T-helper 17 cell (primary cell): ENCODE measurements at regions not wholly inside any gene's neighbourhood (a gene's known extent, or its start where the extent isn't known, plus 50 kb on each side); places are given as distances from the start of the nearest gene placed in this dataset.

Source experiments
- ATAC-seq: fragments of 150-1000 bp; cut with Tn5 transposase; 2 replicates; pipeline ENCODE4 v1.10.0; 2021; ENCODE audit warnings: mild to moderate bottlenecking, moderate library complexity
- DNase-seq, 3 donors: peaks; one replicate each; pipeline versions ENCODE4 v3.0.0 to v3.0.0-alpha.2; 2020 to 2021
- H3K9me3 ChIP-seq: one replicate; pipeline ENCODE4 v1.7.0; 2013; ENCODE audit warnings: low read length, mild to moderate bottlenecking; ENCODE audit not compliant: control insufficient read depth, poor library complexity, severe bottlenecking
- H3K27ac Mint-ChIP-seq: one replicate; pipeline ENCODE4 v1.8.0; 2022; ENCODE audit warnings: mild to moderate bottlenecking, moderate library complexity, mixed read lengths
- H3K27me3 Mint-ChIP-seq: one replicate; pipeline ENCODE4 v1.8.0; 2022; ENCODE audit warnings: mixed read lengths
- H3K36me3 Mint-ChIP-seq: one replicate; pipeline ENCODE4 v1.8.0; 2022; ENCODE audit warnings: low read depth, mixed read lengths
- H3K4me1 Mint-ChIP-seq: one replicate; pipeline ENCODE4 v1.8.0; 2022; ENCODE audit warnings: mild to moderate bottlenecking, mixed read lengths
- H3K4me3 Mint-ChIP-seq: one replicate; pipeline ENCODE4 v1.8.0; 2022; ENCODE audit warnings: mild to moderate bottlenecking, moderate library complexity, mixed read lengths

- DNase-seq: no peak
- Mint-ChIP-seq H3K27me3 (peaks cover 33% of the 10 kb centered on the region), H3K4me1 (peaks cover 2% of the 10 kb centered on the region), H3K4me3 (no peak overlapping the region), H3K36me3 (no peaks in the 10 kb centered on the region), H3K27ac (no peak overlapping the region)
- no peaks in the 10 kb centered on the region for H3K9me3 ChIP-seq
- ATAC-seq: no peak
Observed at GRCh38 chr1:38539931-38540330, 319.6 kb downstream of the RRAGC start.

- H3K27me3 Mint-ChIP-seq: peaks cover 33% of the 10 kb centered on the region
Observed at GRCh38 chr1:38538834-38539233, 320.7 kb downstream of the RRAGC start.

DNA sequence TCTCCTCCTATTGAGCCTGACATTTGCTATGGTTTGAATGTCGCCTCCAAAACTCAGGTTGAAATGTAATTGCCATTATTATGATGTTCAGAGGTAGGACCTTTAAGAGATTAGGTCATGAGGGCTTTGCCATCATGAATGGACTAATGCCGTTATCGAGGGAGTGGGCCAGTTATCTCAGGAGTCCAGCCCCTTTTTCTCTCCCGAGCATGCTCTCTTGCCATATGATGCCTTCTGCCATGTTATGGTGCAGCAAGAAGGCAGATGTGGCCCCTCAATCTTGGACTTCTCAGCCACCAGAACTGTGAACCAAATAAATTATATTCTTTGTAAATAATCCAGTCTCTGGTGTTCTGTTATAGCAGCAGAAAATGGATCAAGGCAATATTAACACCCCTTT is 323.5 kb downstream of the RRAGC start:
- H3K27ac Mint-ChIP-seq: no peak overlapping the region
- peaks cover 27% of the 10 kb centered on the region for H3K27me3 Mint-ChIP-seq
- H3K4me3 Mint-ChIP-seq: no peak overlapping the region
- ATAC-seq: no peak
- H3K9me3 ChIP-seq: no peaks in the 10 kb centered on the region
- no peak for DNase-seq
- H3K36me3 Mint-ChIP-seq: no peaks in the 10 kb centered on the region
- peaks cover 2% of the 10 kb centered on the region for H3K4me1 Mint-ChIP-seq

More at GRCh38 chr1:38538834-38539233, 320.7 kb downstream of the RRAGC start:
- Mint-ChIP-seq H3K36me3 (no peaks in the 10 kb centered on the region), H3K4me1 (peaks cover 2% of the 10 kb centered on the region), H3K27ac (no peak overlapping the region), H3K4me3 (peak overlapping the region; percentile 3)
- ATAC-seq (no peak), DNase-seq (no peak)
- H3K9me3 ChIP-seq: no peaks in the 10 kb centered on the region

- ATAC-seq (no peak), DNase-seq (no peak)
- no peak overlapping the region for H3K27ac Mint-ChIP-seq
- no peaks in the 10 kb centered on the region for H3K4me1 Mint-ChIP-seq
- peaks cover 13% of the 10 kb centered on the region for H3K27me3 Mint-ChIP-seq
- no peaks in the 10 kb centered on the region for H3K36me3 Mint-ChIP-seq
- no peaks in the 10 kb centered on the region for H3K9me3 ChIP-seq
- no peak overlapping the region for H3K4me3 Mint-ChIP-seq
Observed at GRCh38 chr1:38534473-38534823, 325.1 kb downstream of the RRAGC start.

DNA sequence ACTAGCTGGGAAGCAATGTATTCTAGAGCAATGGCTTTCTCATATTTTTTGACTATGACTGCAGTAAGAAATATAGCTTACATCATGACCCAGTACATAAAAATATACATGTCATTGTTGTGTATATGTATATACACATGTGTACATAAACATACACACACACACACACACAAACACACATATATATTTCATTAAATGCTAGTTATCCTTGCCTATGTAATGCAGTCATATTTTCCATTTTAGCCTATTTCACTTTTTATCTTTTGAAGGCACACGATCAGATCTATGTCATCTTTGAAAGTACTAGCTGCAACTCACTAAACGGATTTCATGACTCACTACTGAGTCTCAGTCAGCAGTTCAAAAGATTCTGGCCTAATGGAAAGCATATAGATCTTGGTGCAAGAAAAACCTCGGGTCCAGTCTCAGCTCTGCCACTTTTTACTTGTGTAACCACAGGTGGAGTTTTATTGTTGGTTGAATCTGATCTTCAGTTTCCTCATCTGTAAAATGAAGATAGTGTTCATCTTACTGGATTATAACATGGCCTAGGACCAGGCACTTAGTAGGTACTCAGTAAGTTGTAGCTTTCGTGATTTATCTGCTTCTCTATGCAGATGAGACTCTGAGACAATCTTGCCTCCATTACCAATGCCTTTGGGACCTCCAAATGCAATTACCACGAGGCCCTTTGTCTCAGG is 325.6 kb downstream of the RRAGC start:
- DNase-seq (no peak), ATAC-seq (no peak)
- Mint-ChIP-seq H3K4me3 (no peak overlapping the region), H3K36me3 (no peaks in the 10 kb centered on the region), H3K4me1 (no peaks in the 10 kb centered on the region), H3K27me3 (peaks cover 13% of the 10 kb centered on the region), H3K27ac (no peak overlapping the region)
- H3K9me3 ChIP-seq: no peaks in the 10 kb centered on the region

DNA sequence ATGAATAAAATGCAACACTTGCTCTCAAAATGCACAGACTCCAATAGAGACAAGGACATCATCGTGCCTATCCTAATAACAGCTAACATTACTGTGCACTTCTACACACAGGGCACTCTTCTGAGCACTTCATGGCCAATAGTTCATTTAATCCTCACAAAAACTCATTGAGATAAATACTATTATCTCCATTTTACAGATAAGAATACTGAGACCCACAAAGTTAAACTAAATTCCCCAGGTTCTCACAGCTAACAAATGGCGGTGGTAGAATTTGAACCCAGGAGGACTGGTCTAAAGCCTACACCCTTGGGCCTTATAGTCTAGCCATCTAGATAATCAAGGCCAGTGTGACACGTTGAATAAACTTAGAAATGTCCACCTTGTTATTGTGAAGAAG is 328.6 kb downstream of the RRAGC start:
- DNase-seq (no peak), ATAC-seq (no peak)
- H3K36me3 Mint-ChIP-seq: no peaks in the 10 kb centered on the region
- H3K9me3 ChIP-seq: no peaks in the 10 kb centered on the region
- H3K4me1 Mint-ChIP-seq: peaks cover 11% of the 10 kb centered on the region
- H3K27ac Mint-ChIP-seq: no peak overlapping the region
- no peak overlapping the region for H3K4me3 Mint-ChIP-seq
- H3K27me3 Mint-ChIP-seq: peaks cover 21% of the 10 kb centered on the region

DNA sequence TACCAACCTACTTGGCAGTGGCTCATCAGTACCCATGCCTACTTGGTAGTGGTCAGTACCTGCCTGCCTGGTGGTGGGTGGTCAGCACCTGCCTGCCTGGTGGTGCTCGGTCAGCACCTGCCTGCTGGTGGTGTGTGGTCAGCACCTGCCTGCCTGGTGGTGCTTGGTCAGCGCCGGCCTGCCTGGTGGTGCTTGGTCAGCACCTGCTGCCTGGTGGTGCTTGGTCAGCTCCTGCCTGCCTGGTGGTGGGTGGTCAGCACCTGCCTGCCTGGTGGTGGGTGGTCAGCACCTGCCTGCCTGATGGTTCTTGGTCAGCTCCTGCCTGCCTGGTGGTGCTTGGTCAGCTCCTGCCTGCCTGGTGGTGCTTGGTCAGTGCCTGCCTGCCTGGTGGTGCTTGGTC is 329.6 kb downstream of the RRAGC start:
- H3K27me3 Mint-ChIP-seq: peaks cover 28% of the 10 kb centered on the region
- peaks cover 11% of the 10 kb centered on the region for H3K4me1 Mint-ChIP-seq
- DNase-seq: no peak

GRCh38 chr1:38529391-38529790 is 330.2 kb downstream of the RRAGC start:
- Mint-ChIP-seq H3K36me3 (no peaks in the 10 kb centered on the region), H3K27me3 (peaks cover 28% of the 10 kb centered on the region), H3K27ac (no peak overlapping the region), H3K4me3 (no peak overlapping the region), H3K4me1 (peaks cover 11% of the 10 kb centered on the region)
- ATAC-seq: no peak
- no peaks in the 10 kb centered on the region for H3K9me3 ChIP-seq
- no peak for DNase-seq

More for the DNA sequence above, 329.6 kb downstream of the RRAGC start:
- H3K9me3 ChIP-seq: no peaks in the 10 kb centered on the region
- Mint-ChIP-seq H3K27ac (no peak overlapping the region), H3K36me3 (no peaks in the 10 kb centered on the region), H3K4me3 (no peak overlapping the region)
- no peak for ATAC-seq

DNA sequence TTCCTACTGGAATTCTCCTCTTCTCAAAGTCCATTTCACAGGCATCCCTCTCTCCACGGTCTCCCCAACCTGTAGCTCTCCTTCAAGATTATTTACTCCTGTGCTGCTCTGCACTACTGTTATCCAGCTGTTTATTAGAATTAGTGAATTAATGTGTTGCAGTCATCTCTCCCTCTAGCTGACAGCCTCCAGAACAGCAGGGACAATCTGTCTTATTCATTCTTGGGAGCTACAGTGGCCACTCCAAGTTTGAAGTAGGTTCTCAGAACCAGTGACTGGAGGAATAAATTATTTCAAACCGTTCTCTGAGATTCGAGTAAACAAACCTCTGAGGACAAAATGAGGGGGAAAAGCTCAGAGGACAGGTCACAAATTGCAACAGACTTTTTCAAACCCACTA is 330.9 kb downstream of the RRAGC start:
- no peaks in the 10 kb centered on the region for H3K9me3 ChIP-seq
- ATAC-seq (no peak), DNase-seq (no peak)
- peaks cover 11% of the 10 kb centered on the region for H3K4me1 Mint-ChIP-seq
- H3K27ac Mint-ChIP-seq: no peak overlapping the region
- H3K4me3 Mint-ChIP-seq: no peak overlapping the region
- no peaks in the 10 kb centered on the region for H3K36me3 Mint-ChIP-seq
- H3K27me3 Mint-ChIP-seq: peaks cover 28% of the 10 kb centered on the region

DNA sequence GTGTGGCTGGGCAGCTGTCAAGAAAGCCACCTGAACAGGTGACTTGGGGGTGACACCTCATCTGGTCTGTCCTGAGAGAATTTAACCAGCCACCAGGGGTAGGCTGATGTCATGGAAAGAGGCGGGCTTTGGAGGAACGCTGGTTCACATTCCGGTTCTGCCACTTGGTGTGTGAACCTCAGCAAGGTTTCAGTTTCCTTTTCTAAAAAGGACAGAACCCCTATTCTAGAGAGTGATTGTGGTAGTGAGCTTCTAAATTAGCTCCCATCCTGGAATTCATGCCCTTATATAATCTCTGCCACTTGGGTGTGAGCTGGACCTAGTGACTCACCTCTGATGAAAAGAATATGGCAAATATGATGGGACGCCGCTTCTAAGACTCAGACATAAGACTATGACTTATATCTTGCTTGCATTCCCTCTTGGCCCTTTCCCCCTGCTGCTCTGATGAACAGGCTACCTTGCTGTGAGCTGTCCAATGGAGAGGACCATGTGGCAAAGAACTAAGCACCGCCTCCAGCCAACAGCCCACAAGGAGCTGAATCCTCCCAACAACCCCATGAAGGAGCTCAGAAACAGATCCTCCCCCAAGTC is 332.1 kb downstream of the RRAGC start:
- peaks cover 11% of the 10 kb centered on the region for H3K4me1 Mint-ChIP-seq
- no peaks in the 10 kb centered on the region for H3K36me3 Mint-ChIP-seq
- H3K9me3 ChIP-seq: no peaks in the 10 kb centered on the region
- peak overlapping the region; percentile 64 for H3K27ac Mint-ChIP-seq
- peaks cover 32% of the 10 kb centered on the region for H3K27me3 Mint-ChIP-seq
- ATAC-seq: peak; percentile 55
- peak overlapping the region; percentile 57 for H3K4me3 Mint-ChIP-seq
- DNase-seq: no peak

GRCh38 chr1:38526046-38526445 is 333.5 kb downstream of the RRAGC start:
- no peaks in the 10 kb centered on the region for H3K9me3 ChIP-seq
- H3K27me3 Mint-ChIP-seq: peaks cover 32% of the 10 kb centered on the region
- H3K4me1 Mint-ChIP-seq: peaks cover 11% of the 10 kb centered on the region
- no peak overlapping the region for H3K4me3 Mint-ChIP-seq
- no peak for ATAC-seq
- no peak for DNase-seq
- H3K36me3 Mint-ChIP-seq: no peaks in the 10 kb centered on the region
- H3K27ac Mint-ChIP-seq: no peak overlapping the region

DNA sequence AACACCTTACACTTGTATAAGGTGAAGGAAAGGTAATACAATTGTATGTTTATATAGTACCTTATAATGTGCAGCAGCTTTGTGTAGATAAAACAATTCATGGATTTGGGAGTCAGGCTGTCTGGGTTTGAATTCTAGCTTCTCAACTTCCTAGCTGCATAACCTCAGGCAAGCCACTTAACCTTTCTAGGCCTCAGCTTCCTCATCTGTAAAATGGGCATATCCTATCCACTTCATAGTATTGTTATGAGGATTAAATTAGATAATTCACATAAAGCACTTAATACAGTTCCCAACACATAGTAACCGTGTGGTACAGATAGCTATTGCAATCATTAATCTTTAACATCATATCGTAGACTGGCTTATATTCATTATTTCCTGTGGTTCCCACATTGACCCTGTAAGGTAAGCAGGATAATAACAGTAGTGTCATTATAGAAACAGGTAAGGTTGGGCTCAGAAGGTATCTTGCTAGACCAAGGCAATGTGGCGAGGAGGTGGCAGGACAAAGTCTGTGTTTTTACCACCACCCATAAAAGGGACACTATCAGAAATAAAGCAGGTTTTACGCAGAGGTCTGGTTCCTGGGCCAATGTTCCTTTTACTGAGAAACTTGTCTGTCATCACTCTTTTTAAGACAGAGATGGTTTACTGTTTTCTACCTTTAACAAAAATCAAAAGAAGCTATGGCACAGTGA is 334.1 kb downstream of the RRAGC start:
- ATAC-seq: no peak
- peaks cover 32% of the 10 kb centered on the region for H3K27me3 Mint-ChIP-seq
- no peak overlapping the region for H3K27ac Mint-ChIP-seq
- no peak overlapping the region for H3K4me3 Mint-ChIP-seq
- peaks cover 11% of the 10 kb centered on the region for H3K4me1 Mint-ChIP-seq
- no peaks in the 10 kb centered on the region for H3K9me3 ChIP-seq
- no peaks in the 10 kb centered on the region for H3K36me3 Mint-ChIP-seq
- no peak for DNase-seq

DNA sequence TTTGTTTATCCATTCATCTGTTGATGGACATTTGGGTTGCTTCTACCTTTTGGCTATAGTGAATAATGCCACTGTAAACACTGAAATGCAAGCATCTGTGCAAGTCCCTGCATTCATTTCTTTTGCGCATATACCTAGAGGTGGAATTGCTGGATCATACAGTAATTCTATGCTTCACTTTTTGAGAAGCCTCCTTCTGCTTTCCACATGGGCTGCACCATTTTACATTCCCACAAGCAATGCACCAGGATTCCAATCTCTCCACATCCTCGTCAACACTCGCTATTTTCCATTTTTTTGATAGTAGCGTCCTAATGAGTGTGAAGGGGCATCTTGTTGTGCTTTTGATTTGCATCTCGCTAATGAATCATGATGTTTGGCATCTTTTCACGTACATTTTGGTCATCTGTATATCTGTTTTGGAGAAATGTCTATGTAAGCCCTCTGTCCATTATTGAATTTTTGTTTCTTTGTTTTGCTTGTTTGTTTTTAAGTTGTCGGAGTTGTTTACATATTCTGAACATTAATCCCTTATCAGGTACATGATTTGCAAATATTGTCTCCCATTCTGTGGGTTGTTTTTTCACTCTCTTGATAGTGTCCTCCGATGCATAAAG is 335.4 kb downstream of the RRAGC start:
- Mint-ChIP-seq H3K36me3 (no peaks in the 10 kb centered on the region), H3K4me1 (peaks cover 17% of the 10 kb centered on the region), H3K4me3 (no peak overlapping the region), H3K27me3 (peaks cover 39% of the 10 kb centered on the region), H3K27ac (no peak overlapping the region)
- H3K9me3 ChIP-seq: no peaks in the 10 kb centered on the region
- no peak for DNase-seq
- ATAC-seq: no peak
